HG03558 (cell line): ENCODE measurements at regions not wholly inside any gene's neighbourhood (a gene's known extent, or its start where the extent isn't known, plus 50 kb on each side); places are given as distances from the start of the nearest gene placed in this dataset.

ENCODE experiments used
- ATAC-seq: cut with Tn5 transposase; IDR thresholded peaks from one replicate; pipeline ENCODE4 v1.9.1; 2021; ENCODE audit warnings: moderate number of reproducible peaks; ENCODE audit not compliant: unreplicated experiment; ENCODE audit errors: extremely low read depth

DNA sequence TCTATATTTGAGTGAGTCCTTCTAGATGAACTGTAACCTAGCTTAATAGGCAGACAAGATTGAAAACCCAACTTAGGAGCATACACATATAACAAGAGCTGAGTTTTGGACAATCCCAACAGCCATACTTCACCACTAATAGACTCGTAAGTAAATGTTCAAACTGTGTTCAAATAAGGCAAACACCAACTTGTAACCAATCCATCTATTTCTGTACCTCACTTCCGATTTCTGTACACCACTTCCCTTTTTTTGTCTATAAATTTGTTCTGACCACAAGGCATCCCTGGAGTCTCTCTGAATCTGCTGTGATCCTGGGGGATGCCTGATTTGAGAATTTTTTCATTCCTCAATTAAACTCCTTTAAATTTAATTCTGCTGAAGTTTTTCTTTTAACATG lies 1149.1 kb upstream of the NRXN1 start:
- no peak for ATAC-seq

DNA sequence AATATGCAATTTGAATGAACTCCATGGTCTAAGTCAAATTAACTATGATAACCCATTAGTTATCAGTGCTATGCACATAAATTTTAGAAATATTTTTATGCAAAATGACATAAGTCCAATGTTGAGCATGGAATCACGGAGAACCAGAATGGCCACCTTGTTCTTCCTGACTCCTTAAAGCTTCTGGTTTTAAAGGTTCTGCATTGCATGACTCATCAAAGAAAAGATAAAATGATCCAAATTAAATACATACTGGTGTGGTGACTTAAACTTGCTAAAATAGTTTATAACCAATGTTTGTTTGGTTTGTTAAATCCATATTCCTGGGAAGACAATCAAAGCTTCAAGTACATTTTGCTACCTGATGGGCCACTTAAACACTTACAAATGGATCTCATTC lies 1146.9 kb upstream of the NRXN1 start:
- no peak for ATAC-seq

DNA sequence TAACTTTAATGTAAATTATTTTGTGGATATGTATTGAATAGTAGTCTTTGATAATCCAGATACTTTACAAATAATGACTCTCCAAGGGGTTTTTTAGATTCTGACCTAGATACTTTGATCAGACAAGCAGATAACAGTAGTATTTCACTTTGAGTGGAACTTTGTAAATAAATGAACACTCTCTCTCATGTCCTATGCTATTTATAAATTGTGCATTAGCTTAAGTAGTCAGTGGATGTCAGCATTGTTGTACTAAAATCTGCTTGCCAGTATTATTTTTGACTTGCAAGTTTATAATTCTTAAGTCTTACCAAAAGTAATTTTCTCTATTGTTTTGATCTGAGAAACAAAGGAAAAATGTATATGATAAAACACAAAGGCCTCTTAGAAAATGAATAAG lies 1113.1 kb upstream of the NRXN1 start:
- no peak for ATAC-seq

DNA sequence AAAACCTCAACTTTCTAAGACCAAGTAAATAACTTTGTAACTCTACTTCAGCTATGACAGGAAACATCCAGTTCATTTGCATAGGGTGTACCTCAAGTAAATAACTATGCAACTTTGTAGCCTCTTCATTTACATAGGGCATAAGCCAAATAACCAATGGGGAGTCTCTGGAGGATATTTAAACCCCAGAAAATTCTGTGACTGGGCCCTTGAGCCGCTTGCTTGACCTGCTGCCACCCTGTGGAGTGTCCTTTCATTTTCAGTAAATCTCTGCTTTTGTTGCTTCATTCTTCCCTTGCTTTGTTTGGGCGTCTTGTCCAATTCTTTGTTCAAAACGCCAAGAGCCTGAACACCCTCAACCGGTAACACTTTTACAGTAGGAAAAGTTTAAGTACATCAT lies 1112.7 kb upstream of the NRXN1 start:
- ATAC-seq: no peak

DNA sequence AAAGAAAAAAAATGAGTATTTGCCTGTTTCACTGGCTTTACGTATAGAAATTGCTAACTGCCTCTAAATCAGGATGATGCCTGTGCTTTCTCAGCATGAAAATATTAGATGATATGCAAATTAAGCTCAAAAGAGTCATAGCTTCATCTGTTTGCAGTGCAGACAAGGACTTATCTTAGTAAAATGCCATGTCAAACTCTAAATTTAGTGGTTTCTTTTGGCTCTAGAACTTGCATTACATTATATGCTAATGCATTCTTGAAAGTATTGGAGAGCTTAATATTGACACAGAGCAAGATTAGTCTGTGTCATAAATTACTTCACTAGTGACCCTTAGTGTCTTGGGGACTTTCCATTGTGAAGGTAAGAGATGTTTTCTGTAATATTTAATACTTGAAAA lies 1109.1 kb upstream of the NRXN1 start:
- no peak for ATAC-seq

DNA sequence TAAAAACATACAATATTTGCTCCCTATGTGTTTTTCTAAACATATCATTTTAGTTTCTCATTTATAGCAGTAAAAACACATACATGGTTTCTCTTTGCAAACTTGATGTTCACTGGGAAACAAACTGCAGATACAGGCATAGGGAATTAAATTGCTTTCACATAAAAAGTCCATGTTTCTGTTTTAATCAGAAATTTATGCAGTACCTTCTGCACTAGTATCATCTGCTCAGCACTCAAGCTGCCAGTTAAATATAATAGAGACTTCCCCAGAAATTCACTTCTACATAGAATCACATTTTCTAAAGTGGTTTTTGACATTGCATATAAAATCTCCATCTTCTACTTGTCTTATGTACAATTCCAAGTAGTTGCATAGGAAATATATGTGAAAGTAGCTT lies 1107.3 kb upstream of the NRXN1 start:
- ATAC-seq: no peak

DNA sequence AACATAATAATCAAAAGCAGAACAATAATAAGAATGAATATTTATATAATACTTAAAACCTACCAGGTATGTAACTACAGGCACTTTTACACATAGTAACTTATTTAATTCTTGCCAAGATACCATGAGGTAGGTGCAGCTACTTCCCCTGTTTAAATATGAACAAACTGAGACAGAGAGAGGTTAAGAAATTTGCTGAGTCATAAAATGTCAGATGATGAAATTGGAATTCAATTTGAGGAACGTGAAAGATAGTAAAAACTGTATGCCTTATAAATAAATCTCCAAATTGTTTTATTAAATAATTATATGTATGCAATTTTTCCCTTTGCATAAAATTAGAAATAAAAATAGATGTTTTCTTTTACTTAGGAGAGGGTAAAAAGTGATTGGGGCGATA lies 1103.3 kb upstream of the NRXN1 start:
- ATAC-seq: no peak

DNA sequence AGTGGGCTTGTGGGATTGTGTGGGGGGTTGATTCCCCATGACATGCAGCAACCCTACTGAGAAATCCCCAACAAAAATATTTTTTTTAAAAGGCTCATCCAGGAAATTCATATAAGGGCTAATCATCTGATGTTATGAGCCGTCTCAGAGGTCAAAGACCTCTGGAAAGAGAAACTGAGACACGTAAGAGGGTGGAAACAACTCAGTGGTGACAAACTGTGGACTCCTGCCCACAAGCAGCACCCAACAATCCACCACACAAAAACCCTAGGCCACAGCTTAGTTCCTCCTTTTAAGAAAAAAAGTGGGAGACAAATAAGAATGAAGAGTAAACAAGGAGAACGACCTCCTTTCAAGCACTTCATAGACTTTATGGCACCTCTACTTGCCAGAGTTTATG lies 1096.1 kb upstream of the NRXN1 start:
- no peak for ATAC-seq

DNA sequence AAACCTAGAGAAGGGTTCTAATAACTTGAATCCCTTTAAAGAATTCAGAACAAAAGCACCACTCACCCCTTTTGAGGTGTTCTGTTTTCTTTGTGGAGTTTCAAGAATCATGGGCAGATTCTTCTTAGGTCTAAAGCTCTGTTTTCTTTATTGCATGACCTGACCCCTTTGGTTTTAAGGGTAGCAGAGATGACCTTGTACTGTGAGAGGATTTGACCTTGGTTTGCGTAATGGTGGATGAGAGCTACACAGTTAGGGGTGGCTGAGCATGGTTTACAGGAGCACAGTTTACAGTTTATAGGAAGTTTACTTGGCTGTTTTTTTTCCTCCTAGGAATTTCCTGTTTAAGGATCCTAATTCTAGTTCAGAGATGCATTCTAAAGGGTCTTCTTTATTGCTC lies 1095.6 kb upstream of the NRXN1 start:
- ATAC-seq: no peak

DNA sequence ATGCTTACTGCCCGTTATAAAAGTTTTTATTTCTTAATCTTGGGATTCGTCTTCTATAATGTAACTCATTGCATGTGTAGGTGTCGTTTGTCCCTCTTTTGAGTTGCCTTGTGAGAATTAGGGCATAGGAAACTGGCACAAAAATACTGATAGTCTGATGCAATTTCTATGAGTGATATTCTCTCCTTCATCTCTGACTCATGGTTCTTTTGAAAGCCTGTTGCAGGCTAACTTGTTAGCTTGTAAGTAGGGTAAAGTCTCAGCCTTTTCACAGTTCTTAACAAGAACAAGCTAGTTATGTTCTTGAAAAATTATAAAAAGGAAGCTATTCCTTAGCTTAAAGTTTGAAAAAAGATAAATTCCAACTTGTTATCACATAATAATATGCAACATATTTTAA lies 1085.4 kb upstream of the NRXN1 start:
- no peak for ATAC-seq

DNA sequence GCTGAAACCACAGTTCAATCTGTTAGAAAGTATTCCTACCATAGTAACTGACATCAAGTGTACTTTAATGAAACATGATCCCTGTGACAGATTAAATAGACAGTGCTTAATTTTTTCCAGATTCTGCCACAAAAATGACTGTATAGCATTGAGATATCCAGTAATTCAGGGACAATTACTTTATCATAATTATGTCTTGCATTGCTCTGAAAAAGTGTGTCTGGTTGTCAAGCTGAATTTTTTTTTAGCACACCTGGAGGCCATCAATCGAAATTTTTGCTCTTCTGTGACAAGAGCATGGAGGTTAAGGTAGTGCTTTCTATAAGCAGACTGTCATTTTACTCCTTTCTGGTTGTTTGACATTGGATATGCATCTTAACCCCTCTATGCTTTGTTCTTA lies 1083.8 kb upstream of the NRXN1 start:
- no peak for ATAC-seq

DNA sequence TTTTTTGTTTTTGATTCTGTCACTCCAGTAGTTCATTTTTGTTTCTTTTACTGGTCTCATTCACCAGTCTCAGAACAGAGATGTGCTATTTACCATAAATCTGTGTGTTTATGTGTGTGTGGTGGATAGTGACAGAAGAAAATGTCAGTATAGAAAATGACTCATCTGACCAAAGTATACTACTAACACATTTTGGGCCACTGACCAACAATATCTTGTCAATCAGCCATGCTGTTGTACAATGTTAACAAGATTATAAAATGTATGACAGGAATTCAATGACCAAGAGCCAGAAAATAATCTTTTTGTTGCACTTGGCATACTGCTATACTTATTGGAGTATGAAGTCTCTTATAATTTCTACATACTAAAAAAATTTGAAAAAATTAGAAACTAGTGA lies 1081.4 kb upstream of the NRXN1 start:
- ATAC-seq: no peak

DNA sequence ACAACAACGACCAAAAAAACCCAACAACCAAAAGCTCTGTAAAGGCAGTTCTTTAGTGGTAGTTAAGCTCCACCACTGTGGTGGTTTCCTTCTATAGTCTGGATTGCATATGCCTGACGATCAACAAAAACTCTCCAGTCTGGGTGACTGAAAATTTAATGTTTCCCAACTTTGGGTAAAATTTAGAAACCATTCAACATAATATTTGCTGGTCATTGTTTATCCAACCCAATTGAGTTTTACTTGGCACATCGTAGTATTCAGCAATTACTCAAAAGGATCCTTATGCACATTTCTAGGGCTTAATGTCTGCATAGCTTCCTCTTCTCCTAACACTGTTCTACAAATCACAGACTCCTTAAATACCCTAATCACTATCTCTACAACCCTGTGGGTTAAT lies 1080.2 kb upstream of the NRXN1 start:
- ATAC-seq: no peak

DNA sequence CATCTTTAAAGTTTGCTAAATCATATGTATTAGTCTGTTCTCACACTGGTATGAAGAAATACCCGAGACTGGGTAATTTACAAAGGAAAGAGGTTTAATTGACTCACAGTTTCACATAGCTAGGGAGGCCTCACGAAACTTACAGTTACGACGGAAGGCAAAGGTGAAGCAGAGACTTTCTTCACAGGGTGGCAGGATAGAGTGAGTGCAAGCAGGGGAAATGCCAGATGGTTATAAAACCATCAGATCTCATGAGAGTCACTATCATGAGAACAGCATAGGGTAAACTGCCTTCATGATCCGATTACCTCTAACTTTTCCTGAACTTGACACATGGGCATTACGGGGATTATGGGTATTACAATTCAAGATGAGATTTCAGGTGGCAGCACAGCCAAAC lies 1075.2 kb upstream of the NRXN1 start:
- no peak for ATAC-seq

DNA sequence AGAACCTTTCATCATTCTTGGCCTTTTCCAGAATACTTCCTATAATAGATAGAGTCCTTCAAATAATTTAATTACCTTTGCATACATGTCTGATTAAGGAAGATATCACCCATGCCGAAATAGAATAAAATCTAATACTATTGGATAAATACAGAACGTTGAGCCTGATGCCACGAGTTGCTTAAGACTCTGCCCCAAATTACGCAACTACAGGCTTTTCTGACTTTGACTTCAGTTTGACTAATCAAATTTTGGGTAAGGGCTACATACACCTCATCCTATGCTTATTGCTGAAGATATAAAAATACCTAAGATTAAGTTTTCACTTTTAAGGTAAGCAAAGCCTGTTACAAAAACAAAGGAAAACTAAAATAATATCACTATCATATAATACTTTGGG lies 1065.1 kb upstream of the NRXN1 start:
- no peak for ATAC-seq

DNA sequence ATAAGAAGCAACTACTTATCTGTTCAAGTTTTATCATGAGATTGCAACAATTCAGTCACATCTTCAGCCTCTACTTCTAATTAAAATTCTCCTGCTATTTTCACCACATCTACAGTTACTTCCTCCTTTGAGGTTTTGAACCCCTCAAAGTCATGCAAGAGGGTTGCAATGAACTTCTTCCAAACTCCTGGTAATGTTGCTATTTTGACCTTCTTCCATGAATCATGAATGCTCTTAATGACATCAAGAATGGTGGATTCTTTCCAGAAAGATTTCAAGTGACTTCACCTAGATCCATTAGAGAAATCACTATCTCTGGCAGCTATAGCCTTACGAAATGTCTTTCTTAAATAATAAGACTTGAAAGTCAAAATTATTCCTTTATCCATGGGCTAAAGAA lies 1052.8 kb upstream of the NRXN1 start:
- no peak for ATAC-seq

DNA sequence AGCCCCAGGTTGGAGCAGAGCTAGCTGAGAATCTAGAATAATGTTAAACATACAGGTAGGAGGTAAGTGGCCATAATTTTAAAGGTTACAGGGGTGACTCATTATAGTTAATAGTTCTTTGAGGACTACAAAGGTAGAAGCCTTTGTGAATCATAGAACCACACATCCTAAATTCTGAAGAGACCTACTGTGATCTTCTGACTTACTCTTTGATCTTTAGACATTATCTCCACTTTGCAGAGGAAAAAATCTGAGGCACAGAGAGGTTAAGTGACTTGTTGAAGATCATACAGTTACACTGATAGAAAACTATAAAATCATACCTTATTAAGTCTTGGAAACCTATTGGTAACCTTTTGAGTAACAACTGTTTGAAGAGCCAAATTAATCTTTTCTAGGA lies 1051.3 kb upstream of the NRXN1 start:
- ATAC-seq: no peak

DNA sequence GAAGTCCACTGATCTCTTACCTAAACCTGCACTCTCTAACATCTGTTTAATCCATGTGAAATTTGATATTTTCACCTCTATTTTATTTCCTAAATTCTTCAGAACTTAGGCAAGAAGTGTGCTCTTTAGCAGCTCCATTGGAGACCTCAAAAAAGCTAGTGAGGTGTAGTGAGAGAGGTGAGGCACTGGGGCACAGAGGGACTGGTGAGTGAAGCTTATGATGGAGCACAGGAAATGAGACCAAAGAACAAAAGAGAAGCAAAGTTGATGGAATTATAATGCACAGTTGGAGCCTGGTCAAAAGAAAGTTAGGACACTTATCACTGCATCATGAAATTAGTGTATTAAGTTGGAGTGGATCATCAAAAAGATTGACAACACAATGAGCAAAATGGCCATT lies 1050.7 kb upstream of the NRXN1 start:
- ATAC-seq: no peak

DNA sequence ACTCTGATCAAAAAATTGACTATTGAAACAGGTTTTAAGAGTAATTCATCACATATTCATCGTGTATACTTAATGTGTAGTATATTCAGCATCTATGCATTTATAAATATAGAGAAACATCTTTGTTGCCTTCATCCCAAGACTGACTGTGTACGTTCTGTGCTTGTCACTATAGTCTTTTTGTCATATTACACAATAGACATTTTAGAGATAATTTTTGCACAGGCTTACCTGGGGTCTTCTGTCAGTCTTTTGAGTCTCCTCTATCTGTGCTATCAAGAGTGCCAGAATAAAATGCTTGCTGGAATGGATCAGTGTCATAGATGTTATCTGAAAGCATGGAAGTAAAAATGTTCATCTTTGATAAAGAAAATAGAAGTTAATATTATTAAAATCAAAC lies 1047.7 kb upstream of the NRXN1 start:
- no peak for ATAC-seq

DNA sequence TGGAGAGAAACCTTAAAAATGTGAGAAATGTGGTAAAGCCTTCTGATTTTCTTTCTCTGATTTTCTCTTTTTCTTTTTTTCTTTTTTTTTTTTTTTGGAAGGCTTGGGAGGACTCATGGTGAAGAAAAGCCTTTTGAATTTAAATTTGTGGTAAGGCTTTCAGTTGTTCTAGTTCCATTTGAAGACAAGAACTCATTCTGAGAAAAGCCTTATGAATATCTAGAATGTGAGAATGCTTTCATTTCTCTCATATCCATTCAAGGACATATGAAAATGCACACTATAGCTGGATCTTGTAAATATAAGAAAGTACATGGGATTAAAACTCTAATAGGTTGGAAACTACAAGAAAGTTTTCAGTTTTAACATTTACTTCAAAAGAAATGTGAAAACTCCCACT lies 1045.2 kb upstream of the NRXN1 start:
- no peak for ATAC-seq

DNA sequence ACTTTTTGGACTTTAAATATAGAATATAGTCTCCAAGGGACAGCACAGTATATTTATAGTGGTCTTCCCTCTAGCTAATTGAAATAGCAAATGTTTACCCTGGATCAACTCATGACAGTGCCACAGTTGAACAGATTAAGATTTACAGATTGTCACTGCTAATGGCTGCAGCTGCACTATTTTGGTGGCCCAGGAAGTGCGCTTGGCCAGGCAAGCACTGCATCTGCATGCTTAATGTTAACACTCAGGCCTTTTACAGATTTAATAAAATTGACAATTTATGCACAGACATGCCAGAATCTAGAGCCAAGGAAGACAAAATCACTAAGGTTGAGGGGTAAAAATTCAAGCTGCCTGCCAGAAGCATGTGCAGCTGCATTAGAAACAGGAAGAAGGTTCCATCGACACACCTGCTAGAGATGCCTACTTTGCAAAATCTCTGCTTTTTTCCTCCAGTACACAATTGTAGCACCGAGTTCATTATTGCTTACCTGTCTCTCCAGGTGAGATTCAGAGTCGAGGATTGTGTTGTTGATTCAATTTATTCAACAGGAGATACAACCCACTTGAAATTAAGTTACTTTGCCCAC lies 1042.3 kb upstream of the NRXN1 start:
- no peak for ATAC-seq

DNA sequence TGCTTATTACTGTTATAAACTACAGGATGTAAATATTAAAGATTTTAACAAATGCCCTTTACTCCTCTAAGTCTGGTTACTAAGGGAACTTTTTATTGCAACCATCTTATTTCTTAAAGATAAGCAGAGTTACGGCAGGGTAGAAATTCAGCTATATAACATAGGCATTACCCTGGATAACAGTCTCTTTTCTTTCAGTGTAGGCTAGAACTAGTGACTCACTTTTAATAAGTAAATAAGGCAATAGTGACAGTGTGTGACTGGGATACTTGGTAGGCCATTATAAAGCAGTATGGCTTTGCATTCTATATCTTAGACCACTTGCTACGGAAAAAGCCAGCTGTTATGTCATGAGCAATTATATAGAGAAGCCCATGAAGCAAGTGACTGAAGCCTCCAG lies 1041.0 kb upstream of the NRXN1 start:
- ATAC-seq: no peak

DNA sequence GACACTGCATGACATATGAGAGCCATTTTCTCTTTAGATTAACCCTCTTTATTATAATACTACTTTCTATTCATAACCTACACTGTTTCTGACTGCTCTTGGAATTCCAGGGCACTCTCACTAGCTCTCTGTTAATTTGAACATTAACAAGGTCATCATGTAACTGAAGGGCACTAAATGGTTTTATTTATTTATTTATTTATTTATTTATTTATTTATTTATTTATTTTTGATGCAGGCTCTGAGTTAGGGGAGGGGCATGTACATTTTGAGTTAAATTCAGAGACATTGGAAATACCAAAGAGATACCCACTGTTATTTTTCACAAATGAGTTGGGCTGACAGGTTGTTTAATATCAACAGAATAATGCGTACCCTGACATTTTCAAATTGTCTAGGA lies 1038.7 kb upstream of the NRXN1 start:
- no peak for ATAC-seq
